ENCODE measurements at regions not wholly inside any gene's neighbourhood (a gene's known extent, or its start where the extent isn't known, plus 50 kb on each side); places are given as distances from the start of the nearest gene placed in this dataset.
A peak's percentile ranks its signal among the peaks of the same experiment; 100 is the strongest.

DNA sequence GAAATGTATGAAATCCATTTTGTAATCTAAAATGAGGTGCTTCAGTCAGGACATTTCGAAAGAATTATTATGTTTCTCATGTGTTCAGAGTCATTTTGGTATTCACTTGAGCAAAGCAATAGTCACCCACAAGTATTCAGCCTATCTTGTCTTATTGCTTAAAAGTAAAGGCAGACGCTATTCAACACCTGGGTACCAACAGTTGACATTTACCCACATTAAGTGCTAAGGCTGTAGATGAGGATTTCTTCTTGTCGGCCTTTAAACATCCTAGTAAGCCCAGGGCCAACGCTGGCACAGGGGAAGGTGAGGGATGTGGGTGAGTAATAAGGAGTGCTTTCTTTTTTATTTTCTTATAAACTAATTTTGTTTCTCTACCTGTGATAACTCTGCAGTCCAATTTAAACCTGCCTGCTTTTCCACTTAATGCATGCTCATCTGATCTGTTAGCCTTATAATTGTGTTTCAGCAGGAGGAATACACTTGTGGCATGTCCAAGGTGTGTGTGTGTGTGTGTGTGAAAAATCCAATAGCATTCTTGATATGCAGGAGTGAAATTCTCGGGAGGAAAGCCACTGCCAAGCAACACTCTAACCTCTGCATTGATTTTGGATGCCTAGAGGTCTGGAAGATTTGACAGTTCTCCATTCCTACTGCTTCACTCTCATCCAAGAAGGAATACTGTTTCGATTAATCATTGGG lies 252.0 kb downstream of the SOX4 start:
- no peak overlapping the region for H3K4me2 ChIP-seq (ENCODE audit: insufficient read depth, insufficient read length, low read length)
- TF ChIP-seq, protein P1, sequence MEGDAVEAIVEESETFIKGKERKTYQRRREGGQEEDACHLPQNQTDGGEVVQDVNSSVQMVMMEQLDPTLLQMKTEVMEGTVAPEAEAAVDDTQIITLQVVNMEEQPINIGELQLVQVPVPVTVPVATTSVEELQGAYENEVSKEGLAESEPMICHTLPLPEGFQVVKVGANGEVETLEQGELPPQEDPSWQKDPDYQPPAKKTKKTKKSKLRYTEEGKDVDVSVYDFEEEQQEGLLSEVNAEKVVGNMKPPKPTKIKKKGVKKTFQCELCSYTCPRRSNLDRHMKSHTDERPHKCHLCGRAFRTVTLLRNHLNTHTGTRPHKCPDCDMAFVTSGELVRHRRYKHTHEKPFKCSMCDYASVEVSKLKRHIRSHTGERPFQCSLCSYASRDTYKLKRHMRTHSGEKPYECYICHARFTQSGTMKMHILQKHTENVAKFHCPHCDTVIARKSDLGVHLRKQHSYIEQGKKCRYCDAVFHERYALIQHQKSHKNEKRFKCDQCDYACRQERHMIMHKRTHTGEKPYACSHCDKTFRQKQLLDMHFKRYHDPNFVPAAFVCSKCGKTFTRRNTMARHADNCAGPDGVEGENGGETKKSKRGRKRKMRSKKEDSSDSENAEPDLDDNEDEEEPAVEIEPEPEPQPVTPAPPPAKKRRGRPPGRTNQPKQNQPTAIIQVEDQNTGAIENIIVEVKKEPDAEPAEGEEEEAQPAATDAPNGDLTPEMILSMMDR (conservative IDR thresholded peaks at IDR 0.05), result no peak
- H3K4me1 Mint-ChIP-seq, result peaks cover 62 to 65% of the 10 kb centered on the region in 2 experiments

More for the DNA sequence above, 252.0 kb downstream of the SOX4 start:
- Histone ChIP-seq H4K5ac (ENCODE audit: insufficient read length, low read depth, low read length) (no peak overlapping the region), H3T11ph (ENCODE audit: low read length) (no peak overlapping the region), H3K56ac (ENCODE audit: insufficient read length, low read depth, low read length) (no peak overlapping the region), H2BK15ac (ENCODE audit: low read depth, low read length) (no peak overlapping the region), H3K79me2 (ENCODE audit: insufficient read depth, low read length) (peaks cover 7% of the 10 kb centered on the region; the same call in 1 of the 2 replicates), H3K4me1 (ENCODE audit: insufficient read depth, low read length) (peaks cover 7% of the 10 kb centered on the region; the same call in 1 of the 2 replicates), H4K8ac (replicated peaks; ENCODE audit: insufficient read length, low read depth, low read length) (no peak overlapping the region), H3K23me2 (ENCODE audit: insufficient read length, low read depth, low read length, poor library complexity, severe bottlenecking) (no peaks in the 10 kb centered on the region), H3K18ac (ENCODE audit: insufficient read length, low read depth, low read length) (no peak overlapping the region), H2BK20ac (ENCODE audit: low read depth, low read length, poor library complexity, severe bottlenecking) (no peak overlapping the region), H2BK12ac (ENCODE audit: insufficient read length, low read depth, low read length) (no peak overlapping the region), H3K9ac (ENCODE audit: extremely low read depth, insufficient read length, low read length) (no peak overlapping the region), H2AFZ (ENCODE audit: low read length) (no peak overlapping the region), H4K20me1 (ENCODE audit: control insufficient read depth, insufficient read depth, insufficient read length) (no peaks in the 10 kb centered on the region), H3K4ac (ENCODE audit: low read depth, low read length) (no peak overlapping the region), H3K79me1 (ENCODE audit: insufficient read depth, low read depth, low read length, poor library complexity, severe bottlenecking) (no peaks in the 10 kb centered on the region), H4K91ac (ENCODE audit: insufficient read length, low read depth, low read length) (no peak overlapping the region), H2BK5ac (ENCODE audit: insufficient read length, low read length) (no peak overlapping the region), H2BK120ac (ENCODE audit: low read depth, low read length, poor library complexity, severe bottlenecking) (no peak overlapping the region), H3K27ac (ENCODE audit: insufficient read length, low read depth, low read length) (no peak overlapping the region), H3K23ac (ENCODE audit: insufficient read length, low read depth, low read length) (no peak overlapping the region), H3K27me3 (ENCODE audit: insufficient read depth, low read length) (no peaks in the 10 kb centered on the region), H3K9me3 (ENCODE audit: control insufficient read depth, low read depth, low read length) (no peaks in the 10 kb centered on the region), H2AK5ac (ENCODE audit: insufficient read length, low read length) (no peak overlapping the region), H3K14ac (ENCODE audit: insufficient read depth, low read length) (no peak overlapping the region)
- no peaks in the 10 kb centered on the region for H3K9me3 Mint-ChIP-seq
- no peak overlapping the region for H3K4me3 Mint-ChIP-seq
- H3K27ac Mint-ChIP-seq, result peak overlapping the region in 1 of 3 experiments; percentile 50; a peak in 2 of 7 replicates
- DNase-seq, result no peak
- no peaks in the 10 kb centered on the region for H3K27me3 Mint-ChIP-seq (ENCODE audit: low read depth)
- H3K36me3 Mint-ChIP-seq (ENCODE audit: insufficient read depth in 1 of 3, low read depth in 3 of 3), result peaks cover 11 to 25% (median 17%) of the 10 kb centered on the region in 3 experiments; a peak in 6 of 7 replicates
- no CpG with 5 or more reads among the region's 6 CpGs for WGBS (ENCODE audit: extremely low coverage, insufficient read length, low lambda C conversion rate)
